SK-N-MC (cell line): ENCODE measurements at regions not wholly inside any gene's neighbourhood (a gene's known extent, or its start where the extent isn't known, plus 50 kb on each side); places are given as distances from the start of the nearest gene placed in this dataset.

Experiments
- EZH2 ChIP-seq: fragments of 200-600 bp; sonication (generic); IDR thresholded peaks from one replicate; pipeline ENCODE4 v1.6.1; 2017; ENCODE audit warnings: antibody characterized with exemption
- POLR2AphosphoS5 ChIP-seq: IDR thresholded peaks from 2 replicates; pipeline ENCODE4 v1.6.1; 2012; ENCODE audit warnings: mild to moderate bottlenecking, low read depth, low read length, borderline replicate concordance

DNA sequence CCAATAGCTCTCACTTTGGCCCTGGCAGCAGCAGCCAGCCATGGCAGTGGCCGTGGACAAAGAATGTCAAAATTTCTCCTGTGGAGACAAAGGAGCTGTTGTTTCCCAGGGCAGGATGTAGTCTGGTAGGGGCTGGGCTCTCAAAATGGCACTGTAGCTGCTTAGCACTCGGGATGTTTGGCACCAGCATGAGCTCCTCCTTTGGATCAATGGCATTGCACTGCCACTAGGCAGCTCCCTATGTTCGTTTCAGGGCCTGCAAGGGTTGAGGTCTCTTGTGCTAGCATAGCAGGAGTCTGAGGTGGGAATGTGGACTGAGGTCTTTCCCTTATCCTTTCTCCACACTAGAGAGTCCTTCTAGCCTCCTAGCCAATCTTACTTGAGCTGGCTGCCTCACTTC, 948.8 kb upstream of the FAM98A start:
- TF ChIP-seq POLR2AphosphoS5: no peak
- no peak for TF ChIP-seq EZH2
